GM06990 (cell line): ENCODE measurements at regions not wholly inside any gene's neighbourhood (a gene's known extent, or its start where the extent isn't known, plus 50 kb on each side); places are given as distances from the start of the nearest gene placed in this dataset.

Source experiments
- DNase-seq: peaks from one replicate; pipeline ENCODE4 v3.0.0-alpha.2; 2011; ENCODE audit not compliant: insufficient read length; ENCODE audit errors: extremely low read depth
- H3K27me3 ChIP-seq: replicated peaks from 2 replicates; pipeline ENCODE4 v1.6.0; 2011; ENCODE audit warnings: low read length; ENCODE audit not compliant: control insufficient read depth, insufficient read depth
- H3K36me3 ChIP-seq: 2 replicates; pipeline ENCODE4 v1.5.1; 2011; ENCODE audit warnings: low read length; ENCODE audit not compliant: control insufficient read depth, insufficient read depth
- H3K4me3 ChIP-seq: replicated peaks from 2 replicates; pipeline ENCODE4 v1.5.1; 2011; ENCODE audit warnings: low read depth, mild to moderate bottlenecking, control low read depth, low read length
- CTCF ChIP-seq: IDR thresholded peaks from 2 replicates; pipeline ENCODE4 v1.5.1; 2011; ENCODE audit warnings: low read length, control low read depth, mild to moderate bottlenecking, inconsistent platforms; ENCODE audit not compliant: insufficient read depth, poor library complexity, severe bottlenecking

GRCh38 chr10:121296881-121297585 is 301.2 kb downstream of the FGFR2 start:
- DNase-seq: no peak
- no peak for TF ChIP-seq CTCF
- Histone ChIP-seq H3K4me3 (no peak overlapping the region), H3K36me3 (no peaks in the 10 kb centered on the region), H3K27me3 (no peaks in the 10 kb centered on the region)

GRCh38 chr10:121300723-121301122 is 297.5 kb downstream of the FGFR2 start:
- Histone ChIP-seq H3K36me3 (no peaks in the 10 kb centered on the region), H3K27me3 (no peaks in the 10 kb centered on the region), H3K4me3 (no peak overlapping the region)
- no peak for TF ChIP-seq CTCF
- no peak for DNase-seq

- H3K27me3 ChIP-seq: no peaks in the 10 kb centered on the region
- no peaks in the 10 kb centered on the region for H3K36me3 ChIP-seq
- H3K4me3 ChIP-seq: no peak overlapping the region
- no peak for TF ChIP-seq CTCF
- DNase-seq: no peak
Observed at GRCh38 chr10:121302541-121303180, 295.6 kb downstream of the FGFR2 start.

GRCh38 chr10:121303287-121303890 is 294.9 kb downstream of the FGFR2 start:
- Histone ChIP-seq H3K36me3 (no peaks in the 10 kb centered on the region), H3K27me3 (no peaks in the 10 kb centered on the region), H3K4me3 (no peak overlapping the region)
- no peak for TF ChIP-seq CTCF
- no peak for DNase-seq

DNA sequence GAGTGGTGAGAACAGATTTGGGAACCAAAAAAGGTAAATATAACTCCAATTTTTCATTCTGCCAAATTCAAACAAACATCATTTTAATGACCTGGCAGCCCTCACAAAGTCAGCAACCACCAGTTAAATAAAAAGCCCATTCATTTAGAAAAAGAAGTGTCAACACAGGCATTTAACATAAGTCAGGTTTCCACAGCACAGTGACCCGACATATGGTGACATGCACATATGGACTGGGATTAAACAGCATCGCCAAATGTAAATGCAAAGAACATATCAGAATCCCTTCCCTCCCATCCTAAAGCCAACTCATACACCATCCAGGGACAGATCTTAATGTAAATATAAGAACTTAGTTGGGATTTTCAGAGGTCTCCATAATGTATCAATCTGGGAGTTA is 293.2 kb downstream of the FGFR2 start:
- no peak for TF ChIP-seq CTCF
- Histone ChIP-seq H3K27me3 (no peaks in the 10 kb centered on the region), H3K4me3 (no peak overlapping the region), H3K36me3 (no peaks in the 10 kb centered on the region)
- no peak for DNase-seq
